Hematopoietic multipotent progenitor cell treated with erythropoietin and hydrocortisone succinate and interleukin-3 and kit ligand, for 15 days (in vitro differentiated cells): ENCODE measurements at regions not wholly inside any gene's neighbourhood (a gene's known extent, or its start where the extent isn't known, plus 50 kb on each side); places are given as distances from the start of the nearest gene placed in this dataset.

Experiments used
- DNase-seq: peaks from one replicate; pipeline ENCODE4 v3.0.0-alpha.2; 2015; ENCODE audit warnings: low spot score

GRCh38 chr10:105879401-105879800, 1238.3 kb downstream of the SORCS3 start:
- no peak for DNase-seq

DNA sequence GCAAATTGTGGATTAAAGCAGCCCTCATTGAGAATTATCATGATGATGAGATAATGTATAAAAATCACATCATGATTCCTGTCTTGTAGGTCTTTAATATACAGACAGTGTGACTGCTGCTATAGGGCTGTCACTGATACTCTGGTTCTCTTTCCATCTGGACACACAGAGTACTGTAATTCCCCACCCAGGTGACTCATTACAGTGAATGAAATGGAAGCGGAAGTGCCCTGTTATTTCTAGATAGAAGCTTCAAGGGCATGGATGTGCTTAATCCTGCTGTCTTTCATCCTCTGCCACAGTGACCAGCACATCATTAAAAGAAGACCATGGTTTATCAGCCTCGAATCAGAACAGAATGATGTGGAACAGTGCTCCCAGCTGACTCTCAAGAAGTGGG, 1234.0 kb downstream of the SORCS3 start:
- no peak for DNase-seq

DNA sequence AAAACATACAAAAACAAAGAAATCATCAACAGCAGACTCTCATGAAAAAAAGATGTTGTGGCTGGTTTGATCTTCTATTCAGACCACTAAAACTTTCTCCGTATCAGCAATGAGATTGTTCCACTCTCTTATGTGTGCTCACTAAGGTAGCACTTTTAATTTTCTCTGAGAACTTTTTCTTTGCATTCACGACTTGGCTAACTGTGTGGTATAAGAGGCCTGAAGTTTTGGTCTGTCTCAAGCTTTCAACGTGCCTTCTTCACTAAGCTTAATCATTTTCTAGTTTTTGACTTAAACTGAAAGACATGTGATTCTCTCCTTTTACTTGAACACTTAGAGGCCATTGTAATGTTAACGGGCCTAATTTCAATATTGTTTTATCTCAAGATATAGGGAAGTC, 1231.6 kb downstream of the SORCS3 start:
- DNase-seq, result no peak

DNA sequence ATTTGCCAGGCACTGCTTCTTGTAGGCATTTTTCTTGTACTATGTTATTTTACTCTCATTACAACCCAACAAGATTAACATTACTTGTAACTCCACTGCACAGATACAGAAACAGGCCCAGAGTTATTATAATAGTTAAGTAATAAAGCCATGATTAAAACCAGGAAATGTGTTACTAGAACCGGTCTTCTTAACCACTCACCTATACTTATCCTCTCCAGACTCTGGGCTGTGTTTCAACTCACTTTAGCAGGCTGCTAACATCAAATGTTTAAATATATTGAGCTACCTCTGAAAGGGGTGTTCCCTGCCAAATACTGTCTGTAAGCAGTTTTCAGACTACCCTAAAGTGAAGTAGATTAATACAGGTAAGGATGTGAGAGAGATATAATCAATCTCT, 1227.8 kb downstream of the SORCS3 start:
- no peak for DNase-seq

GRCh38 chr10:105864854-105865253, 1223.8 kb downstream of the SORCS3 start:
- DNase-seq, result no peak

DNA sequence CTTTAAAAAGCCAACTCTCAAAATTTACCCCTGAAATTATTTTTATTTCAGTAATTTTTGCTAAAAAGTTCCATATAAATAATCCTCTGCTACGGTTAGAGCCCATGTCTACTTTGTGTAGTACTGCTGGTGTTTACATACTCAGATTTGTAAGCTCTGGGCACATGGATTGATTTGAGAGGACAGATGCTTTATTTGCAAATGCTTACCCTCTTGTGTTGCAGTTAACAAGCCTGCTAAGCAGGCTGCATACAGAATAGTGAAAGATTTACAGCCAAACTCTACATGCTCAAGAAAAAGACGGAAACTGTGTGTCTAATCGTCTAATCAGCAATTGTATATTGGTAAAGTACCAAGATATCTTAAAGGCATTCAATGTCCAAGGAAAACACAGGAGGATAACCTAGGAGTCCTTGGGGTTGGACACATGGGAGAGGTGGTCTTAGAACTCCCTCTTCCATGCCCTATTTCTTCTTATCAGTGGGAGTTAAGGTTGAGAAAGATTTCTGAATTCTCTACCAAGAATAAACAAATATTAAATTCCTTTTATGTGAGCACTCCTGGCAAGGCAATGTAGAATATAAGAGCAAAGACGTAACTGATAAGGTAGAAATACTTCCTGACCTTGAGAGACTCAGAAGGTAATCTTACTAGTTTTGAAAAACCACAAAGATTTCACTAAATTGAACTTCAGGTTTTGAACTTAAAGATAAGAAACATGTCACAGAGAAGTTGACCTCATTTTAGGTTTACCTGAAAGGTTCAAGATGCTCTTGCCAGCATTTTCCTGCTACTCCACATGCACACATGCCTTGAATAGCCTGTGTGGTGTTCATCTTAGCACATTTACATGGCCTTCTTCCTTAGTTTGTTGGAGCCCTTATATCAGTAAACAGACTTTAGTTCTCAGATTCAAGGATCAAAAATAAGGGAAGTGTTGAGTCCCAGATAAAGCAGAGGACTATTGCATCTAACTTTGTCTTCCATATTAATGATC, 1216.5 kb downstream of the SORCS3 start:
- DNase-seq, result no peak

DNA sequence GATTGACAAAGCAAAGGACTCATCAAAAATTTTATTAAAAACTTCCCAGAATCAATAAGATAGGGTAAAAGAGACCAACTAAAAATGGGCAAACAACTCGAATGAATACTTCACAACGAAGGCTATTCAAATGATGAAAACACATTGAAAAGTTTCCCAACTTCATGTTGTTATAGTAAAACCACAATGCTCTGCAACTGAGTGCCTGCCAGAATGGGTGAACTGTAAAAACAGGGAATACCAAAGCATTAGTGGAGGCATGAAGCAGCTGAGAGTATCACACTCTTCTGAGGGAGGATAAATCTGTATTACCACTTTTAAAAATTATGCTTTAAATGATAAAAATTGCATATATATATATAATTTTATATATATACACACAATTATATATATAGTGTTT, 1214.7 kb downstream of the SORCS3 start:
- DNase-seq, result no peak

DNA sequence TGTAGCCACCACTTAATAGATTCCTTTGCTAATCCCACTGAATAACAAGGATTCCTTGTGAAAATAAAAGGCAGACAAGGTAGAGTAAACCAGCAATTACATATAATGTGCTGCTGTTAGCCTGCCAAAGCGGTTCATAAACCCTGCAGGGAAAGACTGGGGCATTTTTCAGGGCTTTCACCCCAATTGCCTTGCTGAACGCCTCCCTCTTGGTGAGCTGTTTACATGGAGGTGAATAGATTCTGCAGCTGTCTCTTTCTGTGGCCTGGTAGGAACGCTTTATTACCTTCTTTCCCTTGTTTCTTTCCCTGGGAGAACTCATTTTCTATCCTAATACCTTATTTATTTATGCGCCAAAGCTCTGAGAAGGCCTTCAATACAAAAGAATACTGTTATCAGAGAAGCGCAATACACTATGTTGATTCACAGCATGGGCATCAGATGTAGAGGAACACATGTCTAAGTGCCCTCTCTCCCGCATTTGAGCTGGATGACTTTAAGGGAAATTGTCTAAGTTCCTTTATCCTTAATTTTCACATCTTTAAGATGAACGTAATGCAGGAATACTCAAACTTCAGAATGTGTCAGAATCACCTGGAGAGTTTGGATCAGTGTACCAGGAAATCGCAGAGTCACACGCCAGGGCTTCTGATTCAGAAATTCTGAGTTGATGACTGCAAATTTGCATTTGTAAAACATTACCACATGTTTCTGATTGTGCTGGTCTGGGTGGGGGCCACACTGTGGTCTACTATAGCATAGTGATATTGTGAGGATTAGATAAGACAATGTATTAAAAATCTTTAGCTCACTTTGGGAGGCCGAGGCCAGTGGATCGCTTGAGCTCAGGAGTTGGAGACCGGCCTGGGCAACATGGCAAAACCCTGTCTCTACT, 1203.8 kb downstream of the SORCS3 start:
- DNase-seq, result no peak

- DNase-seq, result no peak
Measured at GRCh38 chr10:105844241-105844640, 1203.2 kb downstream of the SORCS3 start.

GRCh38 chr10:105843786-105844185, 1202.7 kb downstream of the SORCS3 start:
- DNase-seq, result no peak

GRCh38 chr10:105840288-105840770, 1199.2 kb downstream of the SORCS3 start:
- no peak for DNase-seq

- DNase-seq, result no peak
Measured at GRCh38 chr10:105838392-105838791, 1197.3 kb downstream of the SORCS3 start.

GRCh38 chr10:105837951-105838350, 1196.9 kb downstream of the SORCS3 start:
- DNase-seq, result no peak

- no peak for DNase-seq
Measured at GRCh38 chr10:105834261-105835059, 1193.4 kb downstream of the SORCS3 start.

DNA sequence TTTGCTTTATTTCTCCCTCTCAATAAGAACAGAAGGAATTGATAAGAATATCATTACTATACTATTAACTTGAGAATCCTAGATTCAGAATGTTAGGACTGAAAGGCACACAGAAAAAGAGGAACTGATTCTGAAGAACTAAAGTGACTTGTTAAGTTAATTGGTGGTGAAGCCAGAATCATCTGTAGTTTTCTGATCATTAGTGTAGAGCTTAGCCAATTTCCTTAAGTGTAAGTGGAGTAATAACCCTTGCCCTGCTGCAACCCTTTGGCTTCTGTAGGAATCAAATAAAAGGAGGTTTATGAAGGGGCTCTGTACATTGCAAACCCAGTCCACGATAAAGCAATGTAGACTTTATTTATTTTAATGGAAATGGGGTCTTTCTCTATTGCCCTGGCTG, 1186.0 kb downstream of the SORCS3 start:
- DNase-seq, result no peak

DNA sequence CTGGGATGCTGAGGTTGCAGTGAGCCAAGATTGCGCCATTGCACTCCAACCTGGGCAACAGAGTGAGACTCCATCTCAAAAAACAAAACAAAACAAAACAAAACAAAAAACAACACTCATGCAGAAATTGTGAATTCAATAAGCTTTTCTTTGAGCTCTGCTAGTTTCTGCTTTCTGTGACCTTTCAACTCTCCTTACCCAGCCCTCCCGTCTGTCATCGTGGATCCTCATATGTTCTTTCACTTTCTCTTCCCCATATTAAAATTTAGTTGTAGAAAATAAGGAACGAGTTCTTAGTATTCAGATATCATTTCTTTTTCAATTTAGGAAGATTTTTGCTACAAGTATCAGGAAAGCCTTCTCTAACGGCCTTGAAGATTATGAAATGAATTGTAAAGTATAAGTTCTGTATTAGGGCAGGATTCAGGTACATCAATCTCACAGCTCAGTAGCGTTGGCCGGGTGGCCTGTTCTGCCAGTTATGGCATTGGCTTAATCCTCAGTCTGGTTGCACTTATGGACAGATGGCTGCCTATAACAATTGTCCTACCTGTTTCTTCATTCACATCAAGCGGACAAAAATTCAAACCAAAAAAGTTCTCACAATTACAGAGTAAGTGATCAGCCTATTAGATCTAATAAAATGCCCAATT, 1167.0 kb downstream of the SORCS3 start:
- DNase-seq, result no peak

DNA sequence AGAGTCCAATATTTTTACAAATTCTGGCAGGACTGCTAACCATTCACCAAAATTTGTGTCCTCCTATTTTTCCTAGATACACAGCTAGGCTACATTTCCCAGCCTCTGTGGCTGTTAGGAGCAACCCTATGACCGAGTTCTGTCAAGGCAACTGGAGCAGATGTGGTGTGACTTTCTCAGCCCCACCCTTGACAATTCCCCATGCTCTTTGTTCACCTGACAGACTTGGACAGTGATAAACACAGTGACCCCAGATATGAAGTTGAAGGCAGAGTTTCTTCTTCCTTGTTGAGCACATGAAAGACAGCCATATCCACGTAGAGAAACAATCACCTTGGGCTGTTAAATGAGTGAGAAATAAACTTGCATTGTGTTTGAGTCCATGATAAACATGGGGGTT, 1162.1 kb downstream of the SORCS3 start:
- no peak for DNase-seq

DNA sequence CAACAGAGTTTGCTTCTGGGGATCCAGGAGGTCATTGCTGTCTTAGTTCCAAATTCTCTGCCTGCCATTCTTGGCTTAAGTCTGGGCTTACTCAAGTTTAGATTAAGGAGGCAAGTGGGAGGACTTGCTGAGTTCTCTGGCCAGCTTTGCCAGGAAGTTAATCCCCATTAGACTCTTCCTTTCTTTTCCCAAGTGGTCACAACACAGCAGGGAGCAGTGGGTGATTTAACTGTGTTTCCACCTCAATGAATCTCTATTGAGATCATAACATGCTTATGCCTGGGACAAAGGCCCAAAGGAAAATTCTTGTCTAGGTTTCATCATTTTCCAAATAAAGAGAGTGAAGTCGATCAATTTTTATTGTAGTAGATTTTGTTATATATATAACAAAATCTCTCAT, 1159.6 kb downstream of the SORCS3 start:
- no peak for DNase-seq

GRCh38 chr10:105798328-105798889, 1157.3 kb downstream of the SORCS3 start:
- no peak for DNase-seq

DNA sequence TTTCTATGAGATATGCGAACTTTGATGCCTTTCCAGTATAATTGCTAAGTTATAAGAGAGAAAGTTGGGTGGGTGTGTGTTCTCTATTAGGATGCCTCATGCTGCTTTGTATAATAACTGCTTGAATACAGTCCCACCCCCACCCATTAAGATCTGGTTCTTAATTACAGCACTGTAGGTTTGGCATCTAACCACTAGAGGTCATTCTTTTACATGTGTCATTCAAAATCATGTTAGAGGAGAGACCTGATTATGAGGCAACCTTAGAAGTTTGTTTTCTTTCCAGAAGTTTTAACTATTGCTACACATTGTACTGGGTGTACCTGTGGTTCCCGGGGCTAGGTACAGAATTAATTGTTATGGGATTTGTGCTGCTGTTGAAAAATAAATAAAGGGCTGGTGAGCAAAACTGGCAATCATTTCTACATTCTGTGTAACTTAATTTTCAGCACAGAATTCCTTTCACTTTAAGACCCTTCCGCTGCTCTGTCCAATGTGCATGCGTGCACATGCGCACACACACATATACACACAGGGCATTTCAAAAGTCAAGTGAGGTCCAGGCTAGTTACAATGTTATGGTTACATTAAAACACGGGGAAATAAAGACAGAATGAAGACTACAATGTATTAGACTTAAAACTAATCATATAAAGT, 1156.3 kb downstream of the SORCS3 start:
- no peak for DNase-seq
